ENCODE measurements at regions not wholly inside any gene's neighbourhood (a gene's known extent, or its start where the extent isn't known, plus 50 kb on each side); places are given as distances from the start of the nearest gene placed in this dataset.
"Not testable (repeated sequence)": the region's sequence is repeated elsewhere in the genome, so short reads cannot be mapped to it uniquely, and the experiment has no call there.

- DNase-seq (ENCODE audit: low read depth): no peak
Measured at GRCh38 chr6:113709936-113710509, 147.1 kb upstream of the MARCKS start.

GRCh38 chr6:113713665-113714064 lies 143.5 kb upstream of the MARCKS start:
- DNase-seq (ENCODE audit: low read depth): no peak

- DNase-seq (ENCODE audit: low read depth): no peak
Measured at GRCh38 chr6:113718588-113718987, 138.6 kb upstream of the MARCKS start.

- no peak for DNase-seq (ENCODE audit: low read depth)
Measured at GRCh38 chr6:113719064-113719463, 138.1 kb upstream of the MARCKS start.

GRCh38 chr6:113719545-113719944 lies 137.6 kb upstream of the MARCKS start:
- DNase-seq (ENCODE audit: low read depth): no peak

- no peak for DNase-seq (ENCODE audit: low read depth)
Measured at GRCh38 chr6:113723182-113723581, 134.0 kb upstream of the MARCKS start.

GRCh38 chr6:113724927-113725326 lies 132.2 kb upstream of the MARCKS start:
- DNase-seq (ENCODE audit: low read depth): not testable (repeated sequence)

GRCh38 chr6:113731541-113731940 lies 125.6 kb upstream of the MARCKS start:
- no peak for DNase-seq (ENCODE audit: low read depth)

GRCh38 chr6:113732384-113732966 lies 124.7 kb upstream of the MARCKS start:
- DNase-seq (ENCODE audit: low read depth): no peak

- DNase-seq (ENCODE audit: low read depth): no peak
Measured at GRCh38 chr6:113733381-113733780, 123.8 kb upstream of the MARCKS start.

GRCh38 chr6:113734982-113735381 lies 122.2 kb upstream of the MARCKS start:
- DNase-seq (ENCODE audit: low read depth): no peak

- DNase-seq (ENCODE audit: low read depth): no peak
Measured at GRCh38 chr6:113735491-113735890, 121.7 kb upstream of the MARCKS start.

GRCh38 chr6:113736978-113737377 lies 120.2 kb upstream of the MARCKS start:
- DNase-seq (ENCODE audit: low read depth): no peak

GRCh38 chr6:113739041-113739655 lies 118.0 kb upstream of the MARCKS start:
- DNase-seq (ENCODE audit: low read depth): no peak

GRCh38 chr6:113741651-113742050 lies 115.5 kb upstream of the MARCKS start:
- no peak for DNase-seq (ENCODE audit: low read depth)

GRCh38 chr6:113742342-113742741 lies 114.8 kb upstream of the MARCKS start:
- DNase-seq (ENCODE audit: low read depth): no peak

- no peak for DNase-seq (ENCODE audit: low read depth)
Measured at GRCh38 chr6:113744861-113745260, 112.3 kb upstream of the MARCKS start.

GRCh38 chr6:113750151-113750855 lies 106.8 kb upstream of the MARCKS start:
- no peak for DNase-seq (ENCODE audit: low read depth)

- no peak for DNase-seq (ENCODE audit: low read depth)
Measured at GRCh38 chr6:113754291-113754690, 102.9 kb upstream of the MARCKS start.

- no peak for DNase-seq (ENCODE audit: low read depth)
Measured at GRCh38 chr6:113755449-113756289, 101.5 kb upstream of the MARCKS start.

GRCh38 chr6:113756290-113756665 lies 100.9 kb upstream of the MARCKS start:
- no peak for DNase-seq (ENCODE audit: low read depth)

GRCh38 chr6:113758214-113758613 lies 98.9 kb upstream of the MARCKS start:
- DNase-seq (ENCODE audit: low read depth): no peak
